Hepatocyte (in vitro differentiated cells): ENCODE measurements at regions not wholly inside any gene's neighbourhood (a gene's known extent, or its start where the extent isn't known, plus 50 kb on each side); places are given as distances from the start of the nearest gene placed in this dataset.

ENCODE experiments used
- DNase-seq: peaks from one replicate; pipeline ENCODE4 v3.0.0-alpha.2; 2016; ENCODE audit warnings: low spot score
- H2AFZ ChIP-seq: fragments of 200-600 bp; sonication (generic); 2 replicates; pipeline ENCODE4 v1.6.0; 2016; ENCODE audit warnings: antibody characterized with exemption, mild to moderate bottlenecking
- H3K27ac ChIP-seq: fragments of 200-600 bp; sonication (generic); 2 replicates; pipeline ENCODE4 v1.5.1; 2016; ENCODE audit warnings: mild to moderate bottlenecking
- H3K27me3 ChIP-seq: fragments of 200-600 bp; sonication (generic); 2 replicates; pipeline ENCODE4 v1.6.1; 2016
- H3K36me3 ChIP-seq: fragments of 200-600 bp; sonication (generic); replicated peaks from 2 replicates; pipeline ENCODE4 v1.5.1; 2016; ENCODE audit warnings: low read depth; ENCODE audit not compliant: insufficient read depth
- H3K4me1 ChIP-seq: fragments of 200-600 bp; sonication (generic); 2 replicates; pipeline ENCODE4 v1.5.1; 2016; ENCODE audit warnings: mild to moderate bottlenecking, moderate library complexity; ENCODE audit not compliant: insufficient read depth
- H3K4me2 ChIP-seq: fragments of 200-600 bp; sonication (generic); 2 replicates; pipeline ENCODE4 v1.6.0; 2016
- H3K4me3 ChIP-seq: fragments of 200-600 bp; sonication (generic); 2 replicates; pipeline ENCODE4 v1.5.1; 2016; ENCODE audit warnings: mild to moderate bottlenecking
- H3K79me2 ChIP-seq: fragments of 200-600 bp; sonication (generic); 2 replicates; pipeline ENCODE4 v1.6.0; 2017; ENCODE audit warnings: mild to moderate bottlenecking
- H3K9me2 ChIP-seq: fragments of 200-600 bp; sonication (generic); replicated peaks from 2 replicates; pipeline ENCODE4 v1.6.0; 2017; ENCODE audit warnings: mild to moderate bottlenecking; ENCODE audit not compliant: insufficient read depth
- H3K9me3 ChIP-seq: fragments of 200-600 bp; sonication (generic); 2 replicates; pipeline ENCODE4 v1.5.1; 2016; ENCODE audit warnings: low read depth, mild to moderate bottlenecking
- H4K20me1 ChIP-seq: fragments of 200-600 bp; sonication (generic); 2 replicates; pipeline ENCODE4 v1.6.0; 2016; ENCODE audit warnings: mild to moderate bottlenecking; ENCODE audit not compliant: insufficient read depth, poor library complexity, severe bottlenecking
- EZH2 ChIP-seq: fragments of 200-600 bp; sonication (generic); IDR thresholded peaks from 2 replicates; pipeline ENCODE4 v1.6.1; 2016; ENCODE audit warnings: antibody characterized with exemption, mild to moderate bottlenecking, borderline replicate concordance
- EZH2phosphoT487 ChIP-seq: fragments of 200-600 bp; sonication (generic); IDR thresholded peaks from one replicate; pipeline ENCODE4 v1.6.1; 2018; ENCODE audit warnings: antibody characterized with exemption, mild to moderate bottlenecking, low read depth, moderate library complexity; ENCODE audit not compliant: unreplicated experiment, severe bottlenecking
- WGBS: methylation state at CpG from one replicate; pipeline ENCODE4 v1.1.6; 2016; ENCODE audit warnings: low lambda C conversion rate; ENCODE audit errors: missing lambda C conversion rate; 5-methylcytosine and 5-hydroxymethylcytosine counted together
- TF ChIP-seq, protein P1 (sequence below): fragments of 200-600 bp; sonication (generic); IDR thresholded peaks from 2 replicates; pipeline ENCODE4 v1.5.1; 2016; ENCODE audit warnings: antibody characterized with exemption, mild to moderate bottlenecking; ENCODE audit not compliant: poor library complexity

DNA sequence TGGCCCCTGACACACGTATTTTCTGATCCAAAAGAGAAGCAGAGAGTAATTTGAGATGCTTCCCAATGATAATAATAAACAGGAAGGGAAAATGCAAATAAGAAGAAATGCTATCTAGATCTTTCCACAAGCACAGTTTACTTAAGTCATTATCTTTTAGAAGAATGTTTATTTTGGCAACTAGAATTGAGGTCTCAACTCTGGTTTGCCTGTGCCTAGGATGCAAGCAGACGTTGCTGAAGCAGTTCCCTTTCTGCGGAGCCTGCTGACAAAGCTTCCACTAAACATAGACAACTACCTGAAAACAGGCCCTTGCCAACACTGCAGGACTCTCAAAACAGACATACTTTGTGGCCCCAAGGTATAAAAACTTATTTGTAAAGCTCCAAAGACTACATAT, 315.8 kb upstream of the POM121L12 start:
- H3K4me1 ChIP-seq: no peaks in the 10 kb centered on the region
- no peaks in the 10 kb centered on the region for H3K9me3 ChIP-seq
- H4K20me1 ChIP-seq: no peaks in the 10 kb centered on the region
- H3K9me2 ChIP-seq: no peaks in the 10 kb centered on the region
- no peak overlapping the region for H3K27ac ChIP-seq
- H2AFZ ChIP-seq: no peak overlapping the region
- no peaks in the 10 kb centered on the region for H3K27me3 ChIP-seq
- no peak overlapping the region for H3K4me3 ChIP-seq
- no peaks in the 10 kb centered on the region for H3K36me3 ChIP-seq
- H3K79me2 ChIP-seq: no peaks in the 10 kb centered on the region
- no peak overlapping the region for H3K4me2 ChIP-seq
- 33% methylated on average over 3 of the region's 3 CpGs for WGBS
- TF ChIP-seq EZH2: no peak
- TF ChIP-seq EZH2phosphoT487: no peak
- TF ChIP-seq, protein P1, sequence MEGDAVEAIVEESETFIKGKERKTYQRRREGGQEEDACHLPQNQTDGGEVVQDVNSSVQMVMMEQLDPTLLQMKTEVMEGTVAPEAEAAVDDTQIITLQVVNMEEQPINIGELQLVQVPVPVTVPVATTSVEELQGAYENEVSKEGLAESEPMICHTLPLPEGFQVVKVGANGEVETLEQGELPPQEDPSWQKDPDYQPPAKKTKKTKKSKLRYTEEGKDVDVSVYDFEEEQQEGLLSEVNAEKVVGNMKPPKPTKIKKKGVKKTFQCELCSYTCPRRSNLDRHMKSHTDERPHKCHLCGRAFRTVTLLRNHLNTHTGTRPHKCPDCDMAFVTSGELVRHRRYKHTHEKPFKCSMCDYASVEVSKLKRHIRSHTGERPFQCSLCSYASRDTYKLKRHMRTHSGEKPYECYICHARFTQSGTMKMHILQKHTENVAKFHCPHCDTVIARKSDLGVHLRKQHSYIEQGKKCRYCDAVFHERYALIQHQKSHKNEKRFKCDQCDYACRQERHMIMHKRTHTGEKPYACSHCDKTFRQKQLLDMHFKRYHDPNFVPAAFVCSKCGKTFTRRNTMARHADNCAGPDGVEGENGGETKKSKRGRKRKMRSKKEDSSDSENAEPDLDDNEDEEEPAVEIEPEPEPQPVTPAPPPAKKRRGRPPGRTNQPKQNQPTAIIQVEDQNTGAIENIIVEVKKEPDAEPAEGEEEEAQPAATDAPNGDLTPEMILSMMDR: no peak
- DNase-seq: no peak

DNA sequence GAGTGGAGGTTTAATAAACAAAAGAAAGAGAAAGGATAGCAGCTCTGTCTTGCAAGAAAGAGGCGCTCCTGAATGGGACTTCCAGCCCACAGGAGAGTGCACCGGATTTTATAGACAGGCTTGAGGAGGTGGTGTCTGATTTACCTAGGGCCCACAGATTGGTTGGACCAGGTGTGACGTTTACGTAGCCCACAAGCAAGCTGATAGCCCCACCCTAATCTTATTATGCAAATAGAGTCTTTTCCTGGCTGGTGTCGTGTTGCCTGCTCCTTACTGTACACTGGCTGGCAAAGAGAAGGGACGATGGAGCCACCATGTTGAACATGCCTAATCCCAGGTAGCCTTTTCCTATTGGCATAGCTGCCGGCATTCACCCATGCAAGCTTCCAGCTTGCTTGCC, 319.7 kb upstream of the POM121L12 start:
- H3K4me1 ChIP-seq: no peaks in the 10 kb centered on the region
- WGBS: 88% methylated on average over 7 of the region's 7 CpGs
- no peak overlapping the region for H3K4me2 ChIP-seq
- H3K27ac ChIP-seq: no peak overlapping the region
- no peaks in the 10 kb centered on the region for H3K79me2 ChIP-seq
- TF ChIP-seq EZH2: no peak
- TF ChIP-seq, protein P1: no peak
- no peak for TF ChIP-seq EZH2phosphoT487
- H2AFZ ChIP-seq: no peak overlapping the region
- no peaks in the 10 kb centered on the region for H3K9me3 ChIP-seq
- no peaks in the 10 kb centered on the region for H3K36me3 ChIP-seq
- H4K20me1 ChIP-seq: no peaks in the 10 kb centered on the region
- H3K27me3 ChIP-seq: no peaks in the 10 kb centered on the region
- DNase-seq: no peak
- H3K4me3 ChIP-seq: no peak overlapping the region
- H3K9me2 ChIP-seq: no peaks in the 10 kb centered on the region

DNA sequence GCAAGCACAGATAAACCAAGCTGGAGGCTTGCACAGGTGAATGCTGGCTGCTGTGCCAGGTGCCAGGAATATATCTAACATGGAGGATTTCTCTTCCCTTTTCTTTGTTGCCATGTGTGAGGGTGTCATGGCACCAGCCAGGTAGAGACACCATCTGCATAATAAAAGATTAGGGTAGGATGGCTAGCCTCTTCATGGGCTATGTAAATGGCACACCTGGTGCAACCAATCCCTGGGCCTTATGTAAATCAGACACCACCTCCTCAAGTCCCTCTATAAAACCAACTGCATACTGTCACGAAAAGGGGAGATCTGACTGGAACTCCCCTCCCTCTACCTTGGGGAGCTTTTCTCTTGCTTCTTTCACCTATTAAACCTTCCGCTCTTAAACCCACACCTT, 322.5 kb upstream of the POM121L12 start:
- H3K9me3 ChIP-seq: no peaks in the 10 kb centered on the region
- no peaks in the 10 kb centered on the region for H3K9me2 ChIP-seq
- no peaks in the 10 kb centered on the region for H3K36me3 ChIP-seq
- no peak overlapping the region for H3K4me2 ChIP-seq
- H3K4me1 ChIP-seq: no peaks in the 10 kb centered on the region
- H4K20me1 ChIP-seq: no peaks in the 10 kb centered on the region
- TF ChIP-seq EZH2phosphoT487: no peak
- no peak for TF ChIP-seq EZH2
- TF ChIP-seq, protein P1: no peak
- no peaks in the 10 kb centered on the region for H3K27me3 ChIP-seq
- WGBS: 70% methylated on average over 2 of the region's 2 CpGs
- DNase-seq: no peak
- no peaks in the 10 kb centered on the region for H3K79me2 ChIP-seq
- no peak overlapping the region for H3K4me3 ChIP-seq
- no peak overlapping the region for H3K27ac ChIP-seq
- no peak overlapping the region for H2AFZ ChIP-seq

DNA sequence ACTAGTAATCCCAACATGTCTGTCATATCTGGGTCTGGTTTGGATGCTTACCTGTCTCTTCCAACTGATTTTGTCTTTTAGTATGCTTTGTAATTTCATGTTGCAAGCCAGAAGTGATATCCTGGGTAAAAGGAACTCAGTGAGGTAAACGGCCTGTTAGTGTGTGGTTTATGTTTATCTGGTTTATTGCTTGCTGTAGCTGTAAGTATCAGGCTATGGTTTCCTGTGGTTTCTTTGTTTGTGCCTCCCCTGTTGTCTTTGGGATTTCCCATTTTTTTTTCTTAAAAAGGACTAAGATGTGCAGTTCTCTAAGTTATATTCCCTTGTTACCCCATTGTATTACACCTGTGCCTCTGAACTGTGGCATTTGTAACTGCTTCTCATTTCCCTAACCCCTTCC, 323.5 kb upstream of the POM121L12 start:
- Histone ChIP-seq H2AFZ (no peak overlapping the region), H3K27me3 (no peaks in the 10 kb centered on the region), H3K4me1 (no peaks in the 10 kb centered on the region), H3K27ac (no peak overlapping the region), H3K4me3 (no peak overlapping the region), H3K4me2 (no peak overlapping the region), H4K20me1 (no peaks in the 10 kb centered on the region), H3K36me3 (no peaks in the 10 kb centered on the region), H3K79me2 (no peaks in the 10 kb centered on the region), H3K9me3 (no peaks in the 10 kb centered on the region), H3K9me2 (no peaks in the 10 kb centered on the region)
- TF ChIP-seq EZH2: no peak
- no peak for TF ChIP-seq EZH2phosphoT487
- TF ChIP-seq, protein P1: no peak
- 53% methylated on average over 1 of the region's 1 CpG for WGBS
- DNase-seq: no peak
